ENCODE measurements at regions not wholly inside any gene's neighbourhood (a gene's known extent, or its start where the extent isn't known, plus 50 kb on each side); places are given as distances from the start of the nearest gene placed in this dataset.

- no peak for DNase-seq (ENCODE audit: extremely low spot score)
- no peak for TF ChIP-seq FOXA1 (IDR thresholded peaks at IDR 0.05)
- no peak for TF ChIP-seq ARNT (IDR thresholded peaks at IDR 0.05)
- POLR2A ChIA-PET: no interaction called here
- CTCF ChIA-PET: no interaction called here
Measured at GRCh38 chr6:166076625-166077024, 91.0 kb downstream of the TBXT start.

GRCh38 chr6:166075925-166076324 is 91.7 kb downstream of the TBXT start:
- ChIA-PET POLR2A (no interaction called here), CTCF (interaction anchor here (0.9 kb wide), 1 partner anchor 11 kb away, joined by 4 read pairs; no protein-coding TSS in a partner anchor)

GRCh38 chr6:166075186-166075585 is 92.5 kb downstream of the TBXT start:
- CTCF ChIA-PET: interaction anchor here (0.9 kb wide), 1 partner anchor 11 kb away, joined by 4 read pairs; no protein-coding TSS in a partner anchor
- TF ChIP-seq ARNT (IDR thresholded peaks at IDR 0.05) (no peak), FOXK2 (IDR thresholded peaks at IDR 0.05) (no peak), CTBP1 (IDR thresholded peaks at IDR 0.05; ENCODE audit: borderline replicate concordance) (no peak), HDGF (IDR thresholded peaks at IDR 0.05; ENCODE audit: borderline replicate concordance) (no peak), FOXM1 (IDR thresholded peaks at IDR 0.05; ENCODE audit: borderline replicate concordance) (no peak), BHLHE40 (IDR thresholded peaks at IDR 0.05; ENCODE audit: borderline replicate concordance) (no peak), LEF1 (IDR thresholded peaks at IDR 0.05; ENCODE audit: borderline replicate concordance) (no peak), NFRKB (IDR thresholded peaks at IDR 0.05) (no peak), TARDBP (IDR thresholded peaks at IDR 0.05) (no peak), PKNOX1 (IDR thresholded peaks at IDR 0.05) (no peak), ZNF384 (IDR thresholded peaks at IDR 0.05) (no peak), ELF4 (IDR thresholded peaks at IDR 0.05) (no peak), SP1 (IDR thresholded peaks at IDR 0.05) (no peak)
- POLR2A ChIA-PET: no interaction called here
- no peak for DNase-seq (ENCODE audit: extremely low spot score)

More at GRCh38 chr6:166075925-166076324, 91.7 kb downstream of the TBXT start:
- TF ChIP-seq L3MBTL2 (conservative IDR thresholded peaks at IDR 0.05): no peak
- no peak for TF ChIP-seq LEF1 (IDR thresholded peaks at IDR 0.05; ENCODE audit: borderline replicate concordance)
- TF ChIP-seq CTBP1 (IDR thresholded peaks at IDR 0.05; ENCODE audit: borderline replicate concordance): no peak
- TF ChIP-seq FOXK2 (IDR thresholded peaks at IDR 0.05): no peak
- TF ChIP-seq FOXM1 (IDR thresholded peaks at IDR 0.05; ENCODE audit: borderline replicate concordance): no peak
- no peak for TF ChIP-seq NFRKB (IDR thresholded peaks at IDR 0.05)
- TF ChIP-seq TARDBP (IDR thresholded peaks at IDR 0.05): no peak
- no peak for TF ChIP-seq SUZ12 (IDR thresholded peaks at IDR 0.05)
- no peak for TF ChIP-seq FOXA1 (IDR thresholded peaks at IDR 0.05)
- TF ChIP-seq PKNOX1 (IDR thresholded peaks at IDR 0.05): no peak
- DNase-seq (ENCODE audit: extremely low spot score): no peak

GRCh38 chr6:166073082-166073481 is 94.6 kb downstream of the TBXT start:
- ChIA-PET POLR2A (no interaction called here), CTCF (no interaction called here)
- DNase-seq (ENCODE audit: extremely low spot score): no peak
- TF ChIP-seq BHLHE40 (IDR thresholded peaks at IDR 0.05; ENCODE audit: borderline replicate concordance) (no peak), SUZ12 (IDR thresholded peaks at IDR 0.05) (no peak), FOXA1 (IDR thresholded peaks at IDR 0.05) (no peak), CTBP1 (IDR thresholded peaks at IDR 0.05; ENCODE audit: borderline replicate concordance) (no peak), TARDBP (IDR thresholded peaks at IDR 0.05) (no peak), SP1 (IDR thresholded peaks at IDR 0.05) (no peak), FOXK2 (IDR thresholded peaks at IDR 0.05) (no peak), HDGF (IDR thresholded peaks at IDR 0.05; ENCODE audit: borderline replicate concordance) (no peak), FOXM1 (IDR thresholded peaks at IDR 0.05; ENCODE audit: borderline replicate concordance) (no peak), ZNF384 (IDR thresholded peaks at IDR 0.05) (no peak), PKNOX1 (IDR thresholded peaks at IDR 0.05) (no peak), NFRKB (IDR thresholded peaks at IDR 0.05) (no peak), ARNT (IDR thresholded peaks at IDR 0.05) (no peak), LEF1 (IDR thresholded peaks at IDR 0.05; ENCODE audit: borderline replicate concordance) (no peak), L3MBTL2 (conservative IDR thresholded peaks at IDR 0.05) (no peak), ELF4 (IDR thresholded peaks at IDR 0.05) (no peak)

GRCh38 chr6:166068768-166069167 is 98.9 kb downstream of the TBXT start:
- DNase-seq (ENCODE audit: extremely low spot score): no peak
- ChIA-PET POLR2A (no interaction called here), CTCF (interaction anchor here (0.7 to 0.8 kb wide), 2 partner anchors 65 to 183 kb away, joined by 3 read pairs; no protein-coding TSS in a partner anchor)
- TF ChIP-seq ARNT (IDR thresholded peaks at IDR 0.05) (no peak), PKNOX1 (IDR thresholded peaks at IDR 0.05) (no peak), FOXM1 (IDR thresholded peaks at IDR 0.05; ENCODE audit: borderline replicate concordance) (no peak), ZNF384 (IDR thresholded peaks at IDR 0.05) (no peak), SP1 (IDR thresholded peaks at IDR 0.05) (no peak), TARDBP (IDR thresholded peaks at IDR 0.05) (no peak), CTBP1 (IDR thresholded peaks at IDR 0.05; ENCODE audit: borderline replicate concordance) (no peak)

GRCh38 chr6:166058064-166058739 is 109.4 kb downstream of the TBXT start:
- POLR2A ChIA-PET: interaction anchor here (0.6 kb wide), 1 partner anchor 14 kb away, joined by 3 read pairs; no protein-coding TSS in a partner anchor
- TF ChIP-seq TARDBP (IDR thresholded peaks at IDR 0.05): no peak
- TF ChIP-seq BHLHE40 (IDR thresholded peaks at IDR 0.05; ENCODE audit: borderline replicate concordance): no peak
- no peak for TF ChIP-seq FOXK2 (IDR thresholded peaks at IDR 0.05)
- no peak for TF ChIP-seq HDGF (IDR thresholded peaks at IDR 0.05; ENCODE audit: borderline replicate concordance)
- no peak for TF ChIP-seq FOXA1 (IDR thresholded peaks at IDR 0.05)
- TF ChIP-seq SUZ12 (IDR thresholded peaks at IDR 0.05): no peak
- TF ChIP-seq CTBP1 (IDR thresholded peaks at IDR 0.05; ENCODE audit: borderline replicate concordance): no peak
- TF ChIP-seq SP1 (IDR thresholded peaks at IDR 0.05): no peak
- TF ChIP-seq ZNF384 (IDR thresholded peaks at IDR 0.05): no peak
- no peak for TF ChIP-seq FOXM1 (IDR thresholded peaks at IDR 0.05; ENCODE audit: borderline replicate concordance)
- TF ChIP-seq ELF4 (IDR thresholded peaks at IDR 0.05): no peak
- no peak for DNase-seq (ENCODE audit: extremely low spot score)
- CTCF ChIA-PET: no interaction called here

All from HEK293T (cell line).